IPS-15b (cell line): ENCODE measurements at regions not wholly inside any gene's neighbourhood (a gene's known extent, or its start where the extent isn't known, plus 50 kb on each side); places are given as distances from the start of the nearest gene placed in this dataset.

Experiments
- H3K27me3 ChIP-seq: one replicate; pipeline ENCODE4 v1.6.1; 2013; ENCODE audit warnings: low read length; ENCODE audit not compliant: control insufficient read depth, insufficient read depth
- H3K36me3 ChIP-seq: one replicate; pipeline ENCODE4 v1.6.1; 2013; ENCODE audit warnings: low read length; ENCODE audit not compliant: control insufficient read depth, insufficient read depth
- H3K4me1 ChIP-seq: one replicate; pipeline ENCODE4 v1.6.1; 2013; ENCODE audit warnings: mild to moderate bottlenecking, low read length; ENCODE audit not compliant: control insufficient read depth, insufficient read depth
- H3K4me3 ChIP-seq: one replicate; pipeline ENCODE4 v1.5.1; 2013; ENCODE audit warnings: low read depth, low read length
- H3K9ac ChIP-seq: one replicate; pipeline ENCODE4 v1.6.1; 2013; ENCODE audit warnings: low read depth, mild to moderate bottlenecking, low read length
- H3K9me3 ChIP-seq: one replicate; pipeline ENCODE4 v1.6.1; 2013; ENCODE audit warnings: mild to moderate bottlenecking, low read length; ENCODE audit not compliant: control insufficient read depth, insufficient read depth

- H3K36me3 ChIP-seq, result no peaks in the 10 kb centered on the region
- no peak overlapping the region for H3K4me3 ChIP-seq
- H3K4me1 ChIP-seq, result no peaks in the 10 kb centered on the region
- H3K9ac ChIP-seq, result no peak overlapping the region
- H3K27me3 ChIP-seq, result no peaks in the 10 kb centered on the region
- no peaks in the 10 kb centered on the region for H3K9me3 ChIP-seq
Measured at GRCh38 chr5:124842725-124843595, 96.5 kb upstream of the ZNF608 start.

- H3K36me3 ChIP-seq, result no peaks in the 10 kb centered on the region
- H3K27me3 ChIP-seq, result no peaks in the 10 kb centered on the region
- no peak overlapping the region for H3K4me3 ChIP-seq
- no peaks in the 10 kb centered on the region for H3K4me1 ChIP-seq
- no peaks in the 10 kb centered on the region for H3K9me3 ChIP-seq
- no peak overlapping the region for H3K9ac ChIP-seq
Measured at GRCh38 chr5:124843596-124843899, 97.1 kb upstream of the ZNF608 start.

- Histone ChIP-seq H3K4me3 (no peak overlapping the region), H3K4me1 (no peaks in the 10 kb centered on the region), H3K9ac (no peak overlapping the region), H3K36me3 (no peaks in the 10 kb centered on the region), H3K9me3 (no peaks in the 10 kb centered on the region), H3K27me3 (no peaks in the 10 kb centered on the region)
Measured at GRCh38 chr5:124844371-124844920, 98.0 kb upstream of the ZNF608 start.

- no peaks in the 10 kb centered on the region for H3K27me3 ChIP-seq
- H3K9ac ChIP-seq, result no peak overlapping the region
- peaks cover 3% of the 10 kb centered on the region for H3K4me1 ChIP-seq
- H3K4me3 ChIP-seq, result no peak overlapping the region
- H3K36me3 ChIP-seq, result no peaks in the 10 kb centered on the region
- H3K9me3 ChIP-seq, result no peaks in the 10 kb centered on the region
Measured at GRCh38 chr5:124847907-124848306, 101.5 kb upstream of the ZNF608 start.

GRCh38 chr5:124849774-124850173, 103.3 kb upstream of the ZNF608 start:
- Histone ChIP-seq H3K9me3 (no peaks in the 10 kb centered on the region), H3K36me3 (no peaks in the 10 kb centered on the region), H3K4me1 (peaks cover 3% of the 10 kb centered on the region), H3K27me3 (no peaks in the 10 kb centered on the region), H3K9ac (no peak overlapping the region), H3K4me3 (no peak overlapping the region)

- Histone ChIP-seq H3K9ac (no peak overlapping the region), H3K4me1 (no peaks in the 10 kb centered on the region), H3K9me3 (no peaks in the 10 kb centered on the region), H3K4me3 (no peak overlapping the region), H3K27me3 (no peaks in the 10 kb centered on the region), H3K36me3 (no peaks in the 10 kb centered on the region)
Measured at GRCh38 chr5:124856726-124857125, 110.3 kb upstream of the ZNF608 start.

GRCh38 chr5:124858612-124859011, 112.2 kb upstream of the ZNF608 start:
- Histone ChIP-seq H3K4me3 (no peak overlapping the region), H3K27me3 (no peaks in the 10 kb centered on the region), H3K36me3 (no peaks in the 10 kb centered on the region), H3K9ac (no peak overlapping the region), H3K4me1 (no peaks in the 10 kb centered on the region), H3K9me3 (no peaks in the 10 kb centered on the region)

GRCh38 chr5:124859027-124859426, 112.6 kb upstream of the ZNF608 start:
- no peak overlapping the region for H3K4me3 ChIP-seq
- no peaks in the 10 kb centered on the region for H3K36me3 ChIP-seq

GRCh38 chr5:124859556-124860290, 113.3 kb upstream of the ZNF608 start:
- Histone ChIP-seq H3K9me3 (no peaks in the 10 kb centered on the region), H3K9ac (no peak overlapping the region), H3K4me3 (no peak overlapping the region), H3K27me3 (no peaks in the 10 kb centered on the region), H3K36me3 (no peaks in the 10 kb centered on the region), H3K4me1 (no peaks in the 10 kb centered on the region)

More at GRCh38 chr5:124859027-124859426, 112.6 kb upstream of the ZNF608 start:
- Histone ChIP-seq H3K27me3 (no peaks in the 10 kb centered on the region), H3K4me1 (no peaks in the 10 kb centered on the region), H3K9me3 (no peaks in the 10 kb centered on the region), H3K9ac (no peak overlapping the region)

- H3K27me3 ChIP-seq, result no peaks in the 10 kb centered on the region
- H3K36me3 ChIP-seq, result no peaks in the 10 kb centered on the region
- no peaks in the 10 kb centered on the region for H3K4me1 ChIP-seq
- H3K9me3 ChIP-seq, result no peaks in the 10 kb centered on the region
- H3K4me3 ChIP-seq, result no peak overlapping the region
- H3K9ac ChIP-seq, result no peak overlapping the region
Measured at GRCh38 chr5:124860291-124860655, 113.8 kb upstream of the ZNF608 start.

GRCh38 chr5:124865066-124865465, 118.6 kb upstream of the ZNF608 start:
- Histone ChIP-seq H3K36me3 (no peaks in the 10 kb centered on the region), H3K9ac (no peak overlapping the region), H3K4me1 (peaks cover 7% of the 10 kb centered on the region), H3K27me3 (no peaks in the 10 kb centered on the region), H3K4me3 (no peak overlapping the region), H3K9me3 (no peaks in the 10 kb centered on the region)
